A204.1 (cell line): ENCODE measurements at regions not wholly inside any gene's neighbourhood (a gene's known extent, or its start where the extent isn't known, plus 50 kb on each side); places are given as distances from the start of the nearest gene placed in this dataset.

Experiments used
- FAIRE-seq: peaks from 2 replicates; lab custom pipeline; 2012; peaks lifted over from hg19 to GRCh38; lab: Jason Lieb, UNC

DNA sequence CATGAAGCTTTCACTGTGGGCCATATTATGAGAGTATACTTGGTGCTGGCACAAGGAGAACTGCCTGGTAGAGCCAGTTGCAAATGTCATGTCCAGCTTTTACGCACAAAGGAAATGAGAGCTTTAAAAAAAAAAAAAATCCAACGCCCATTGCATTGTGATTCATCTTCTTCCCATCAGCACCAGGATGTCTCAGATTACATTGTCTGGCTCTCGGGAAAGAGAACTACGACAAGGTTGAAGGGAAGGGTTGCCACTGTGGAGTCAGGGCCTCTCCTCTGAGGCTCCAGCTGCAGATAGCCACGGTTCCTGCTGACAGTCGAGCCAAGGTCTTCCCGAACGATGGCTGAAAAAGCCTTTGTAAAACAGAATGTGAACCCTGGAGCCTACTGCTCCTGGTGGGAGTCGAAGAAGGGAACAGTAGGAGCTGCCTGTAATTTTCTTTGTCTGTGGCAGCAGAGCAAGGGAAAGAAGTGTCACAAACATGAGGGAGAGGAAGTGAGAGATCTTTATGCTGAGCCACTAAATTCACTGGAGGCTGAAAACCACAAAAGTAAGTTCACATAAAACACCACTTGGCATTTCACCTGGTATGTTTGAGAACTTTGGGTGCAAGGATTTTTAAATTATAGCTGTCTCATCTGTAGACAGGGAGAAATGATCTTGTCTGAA lies 704.7 kb downstream of the DIAPH3 start:
- FAIRE-seq, result no peak

DNA sequence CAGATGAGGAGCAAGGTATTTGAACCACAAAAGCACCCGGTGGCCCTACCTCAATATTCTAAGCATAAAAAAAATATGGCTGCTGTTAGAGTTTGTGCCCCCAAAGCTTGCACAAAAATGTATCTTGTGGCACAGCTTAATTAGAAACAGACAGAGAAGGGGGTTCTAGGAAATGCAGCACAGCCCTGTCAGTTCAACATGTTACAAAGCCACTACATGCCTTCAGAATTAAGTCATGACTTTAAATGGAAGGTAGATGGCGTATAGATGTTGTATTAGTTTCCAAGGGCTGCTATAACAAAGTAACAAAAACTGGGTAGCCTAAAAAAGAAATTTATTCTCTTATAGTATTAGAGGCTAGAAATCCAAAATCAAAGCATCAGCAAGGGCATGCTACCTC lies 703.8 kb downstream of the DIAPH3 start:
- no peak for FAIRE-seq

DNA sequence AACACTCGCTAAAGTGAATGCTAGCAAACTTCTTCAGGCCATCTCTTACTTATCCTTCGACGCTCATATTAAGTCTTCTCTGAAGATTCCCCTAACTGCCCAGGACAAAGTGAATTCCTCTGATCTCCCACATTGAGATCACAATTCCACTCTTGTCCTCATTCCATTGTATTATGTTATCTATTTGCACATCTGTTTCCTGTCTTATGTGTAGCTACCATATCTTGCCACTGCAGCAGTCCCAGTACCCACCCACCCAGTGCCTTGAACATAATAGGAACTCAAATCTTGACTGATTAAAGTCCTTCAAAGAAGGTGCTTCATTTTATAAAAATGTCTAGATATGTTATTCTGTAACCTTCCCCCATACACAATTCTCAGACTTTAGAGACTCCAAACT lies 702.3 kb downstream of the DIAPH3 start:
- no peak for FAIRE-seq

DNA sequence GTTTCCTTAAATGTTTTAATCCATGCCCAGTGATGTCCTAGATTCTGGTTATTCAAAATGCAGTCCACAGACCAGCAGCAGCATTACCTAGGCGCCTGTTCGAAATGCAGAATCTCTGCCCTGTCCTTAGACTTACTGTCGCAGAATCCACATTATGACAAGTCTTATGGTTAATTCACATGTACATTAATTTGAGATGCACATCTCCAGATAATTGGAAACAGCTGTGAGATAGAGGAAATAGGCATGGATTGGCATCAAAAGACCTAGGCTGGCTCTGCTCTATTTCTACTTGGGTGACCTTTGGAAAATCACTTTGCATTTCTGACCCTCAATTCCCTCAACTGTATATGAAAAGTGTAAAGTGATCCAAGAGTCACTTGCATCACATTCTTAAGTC lies 700.7 kb downstream of the DIAPH3 start:
- no peak for FAIRE-seq

DNA sequence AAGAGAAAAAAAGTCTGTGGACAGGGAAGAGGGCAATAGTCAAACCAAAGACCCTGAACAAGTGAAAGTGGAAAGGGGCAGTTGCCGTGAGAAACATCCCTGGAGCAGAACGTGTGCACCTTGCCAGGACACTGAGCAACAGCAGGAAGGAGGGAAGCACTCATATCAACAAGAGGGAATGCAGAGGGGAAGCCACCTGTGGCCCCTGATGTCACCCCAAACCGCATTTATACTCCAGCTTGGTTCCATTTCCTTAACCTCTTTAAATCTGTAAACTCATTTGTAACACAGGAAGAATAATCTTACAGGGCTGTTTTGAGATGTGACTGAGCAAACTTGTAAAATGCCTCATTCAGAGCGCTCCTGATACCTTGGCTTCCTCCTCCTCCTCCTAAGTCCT lies 698.8 kb downstream of the DIAPH3 start:
- FAIRE-seq, result no peak

DNA sequence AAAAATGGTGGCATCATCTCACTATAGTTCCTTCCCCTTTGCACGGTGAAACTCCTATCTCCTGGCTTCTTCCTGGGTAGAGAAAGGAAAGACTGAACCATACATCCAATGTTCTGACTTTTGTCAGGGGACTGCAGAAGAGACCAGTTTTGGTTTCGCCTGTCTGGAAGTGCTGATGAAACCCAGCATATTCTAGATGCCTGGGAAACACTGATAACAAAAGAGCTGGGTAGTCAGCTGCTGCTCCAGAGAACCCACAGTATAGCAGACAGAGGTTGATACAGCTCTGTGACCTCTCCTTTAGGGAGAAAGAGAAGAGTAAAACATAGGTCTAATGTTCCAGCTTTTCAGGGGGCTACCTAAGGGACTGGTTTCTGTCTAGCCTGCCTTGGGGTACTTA lies 695.3 kb downstream of the DIAPH3 start:
- no peak for FAIRE-seq

DNA sequence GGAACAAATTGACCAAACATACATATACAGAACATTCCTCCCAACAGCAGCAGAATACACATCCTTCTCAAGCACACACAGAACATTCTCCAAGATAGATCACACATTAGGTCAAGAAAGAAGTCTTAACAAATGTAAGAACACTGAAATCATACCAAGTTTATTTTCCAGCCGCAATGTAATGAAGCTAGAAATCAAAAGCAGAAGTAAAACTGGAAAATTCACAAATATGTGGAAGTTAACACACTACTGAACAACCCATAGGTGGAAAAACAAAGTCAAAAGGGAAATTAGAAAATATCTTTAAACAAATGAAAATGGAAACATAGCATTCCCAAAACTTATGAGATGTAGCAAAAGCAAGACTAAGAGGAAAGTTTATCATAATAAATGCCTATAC lies 692.6 kb downstream of the DIAPH3 start:
- no peak for FAIRE-seq

DNA sequence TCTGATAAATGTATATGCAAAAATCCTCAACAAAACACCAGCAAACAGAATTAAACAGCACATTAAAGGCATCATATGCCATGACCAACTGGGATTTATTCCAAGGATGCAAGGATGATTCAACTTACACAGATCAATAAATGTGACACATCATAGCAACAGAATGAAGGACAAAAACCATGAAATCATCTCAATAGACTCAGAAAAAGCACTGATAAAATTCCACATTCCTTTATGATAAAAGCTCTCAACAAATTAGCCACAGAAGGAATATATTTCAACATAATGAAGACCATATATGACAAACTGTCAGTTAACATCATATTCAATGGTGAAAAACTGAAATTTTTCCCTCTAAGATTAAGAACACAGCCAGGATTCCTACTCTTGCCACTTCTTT lies 691.6 kb downstream of the DIAPH3 start:
- FAIRE-seq, result no peak

DNA sequence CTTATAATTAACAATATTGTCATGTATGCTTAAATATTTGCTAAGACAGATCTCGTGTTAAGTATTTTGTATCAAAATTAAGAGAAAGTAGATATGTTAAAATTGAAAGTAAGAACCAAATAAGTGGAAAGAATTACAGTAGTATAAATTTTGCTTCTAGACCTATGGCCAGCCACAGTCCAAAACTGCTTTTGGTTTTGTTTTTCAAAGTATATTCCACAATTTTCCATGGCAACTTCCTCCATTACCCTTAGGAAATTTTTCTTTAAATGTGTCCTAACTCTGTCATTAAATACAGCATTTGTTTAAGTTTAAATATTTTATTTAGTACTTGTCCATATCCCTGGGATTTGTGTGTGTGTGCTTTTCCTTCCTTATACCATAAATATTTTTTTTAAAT lies 689.0 kb downstream of the DIAPH3 start:
- FAIRE-seq, result no peak

DNA sequence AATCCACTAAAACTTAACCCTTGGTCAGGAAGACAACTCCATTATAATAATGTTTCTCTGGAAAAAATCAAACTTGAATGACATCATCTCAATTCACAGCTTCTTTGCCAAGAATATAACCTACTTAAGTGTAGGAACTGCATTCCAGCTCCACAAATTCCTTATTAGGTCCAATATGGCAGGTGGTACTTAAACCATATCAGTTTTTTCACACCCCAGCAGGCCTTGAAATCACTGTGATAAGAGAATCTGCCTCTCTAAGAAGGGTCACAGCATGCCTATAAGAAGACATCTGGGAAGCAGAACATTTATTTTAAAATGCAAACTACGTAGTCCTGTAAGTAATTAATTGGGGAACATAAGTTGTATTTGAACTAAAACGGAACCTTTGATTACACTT lies 687.8 kb downstream of the DIAPH3 start:
- no peak for FAIRE-seq

DNA sequence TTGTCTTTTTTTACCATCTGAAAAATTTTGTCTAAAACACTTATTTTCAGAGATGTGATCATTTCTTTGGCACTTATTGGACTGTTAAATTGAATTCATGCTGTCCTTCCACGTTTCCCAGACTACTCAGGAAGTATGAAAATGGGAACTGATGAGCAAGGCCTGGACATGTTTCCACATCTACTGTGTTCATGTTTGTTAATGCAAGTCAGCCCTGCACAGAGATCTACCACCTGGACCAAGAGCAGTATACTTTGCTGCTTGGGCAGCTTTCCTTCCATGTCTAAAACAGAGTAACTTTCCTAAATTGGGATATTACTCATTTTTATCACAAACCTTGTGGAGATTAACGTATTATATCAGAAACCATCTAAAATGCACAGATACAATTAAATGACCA lies 687.4 kb downstream of the DIAPH3 start:
- no peak for FAIRE-seq

DNA sequence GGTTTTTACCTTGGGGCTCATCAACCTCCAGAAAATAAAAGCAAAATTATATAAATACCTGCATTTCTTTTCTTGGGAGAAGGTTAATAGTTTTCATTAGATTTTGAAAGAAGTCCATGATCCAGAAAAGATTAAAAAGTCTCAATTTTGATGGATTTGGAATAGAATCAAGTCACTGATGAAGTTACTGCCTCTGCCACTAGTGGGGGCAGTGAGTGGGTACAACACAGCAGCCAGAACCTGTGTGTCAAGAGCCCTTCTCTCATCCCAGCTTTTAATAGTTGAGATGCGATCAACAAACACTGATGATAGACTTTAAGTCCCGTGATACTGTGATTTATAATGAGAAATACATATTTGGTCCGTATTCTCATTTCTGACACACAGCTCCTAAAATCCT lies 686.7 kb downstream of the DIAPH3 start:
- FAIRE-seq, result no peak

DNA sequence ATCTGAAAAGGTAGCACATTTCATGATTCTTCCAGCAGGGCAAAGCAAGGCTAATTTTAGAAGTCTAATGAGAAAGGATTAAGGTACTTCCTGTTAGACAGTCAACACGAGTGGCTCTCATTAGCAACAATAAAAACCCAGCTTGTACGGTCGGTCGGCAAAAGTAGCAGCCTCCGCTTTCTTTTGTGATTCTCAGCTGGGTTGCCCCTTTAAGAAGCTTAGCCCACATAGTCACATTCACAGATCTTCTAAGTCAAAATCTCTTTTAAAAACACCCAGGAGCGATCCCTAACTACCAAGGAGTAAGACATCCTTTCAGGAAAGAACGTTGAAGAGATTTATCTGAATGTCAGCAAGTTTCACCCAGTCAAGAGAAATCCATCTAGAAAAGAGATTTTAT lies 684.8 kb downstream of the DIAPH3 start:
- FAIRE-seq, result no peak

DNA sequence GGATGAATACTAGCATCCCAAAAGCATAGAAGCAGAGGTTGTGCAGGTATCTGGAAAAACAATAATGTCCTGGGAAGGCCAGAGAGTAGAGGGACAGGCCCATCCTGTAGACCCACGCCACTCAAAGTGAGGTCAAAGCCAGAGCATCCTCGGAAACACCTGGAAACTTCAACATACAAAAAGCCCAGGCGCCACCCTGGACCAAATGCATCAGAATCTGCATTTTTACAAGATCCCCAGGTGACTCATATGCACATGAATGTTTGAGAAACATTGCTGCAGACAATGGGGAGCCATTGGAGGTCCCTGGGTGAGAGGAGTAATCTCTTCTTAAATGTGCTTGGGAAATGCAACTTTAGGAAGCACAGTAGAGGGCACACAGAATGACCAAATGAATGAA lies 684.1 kb downstream of the DIAPH3 start:
- FAIRE-seq, result no peak

DNA sequence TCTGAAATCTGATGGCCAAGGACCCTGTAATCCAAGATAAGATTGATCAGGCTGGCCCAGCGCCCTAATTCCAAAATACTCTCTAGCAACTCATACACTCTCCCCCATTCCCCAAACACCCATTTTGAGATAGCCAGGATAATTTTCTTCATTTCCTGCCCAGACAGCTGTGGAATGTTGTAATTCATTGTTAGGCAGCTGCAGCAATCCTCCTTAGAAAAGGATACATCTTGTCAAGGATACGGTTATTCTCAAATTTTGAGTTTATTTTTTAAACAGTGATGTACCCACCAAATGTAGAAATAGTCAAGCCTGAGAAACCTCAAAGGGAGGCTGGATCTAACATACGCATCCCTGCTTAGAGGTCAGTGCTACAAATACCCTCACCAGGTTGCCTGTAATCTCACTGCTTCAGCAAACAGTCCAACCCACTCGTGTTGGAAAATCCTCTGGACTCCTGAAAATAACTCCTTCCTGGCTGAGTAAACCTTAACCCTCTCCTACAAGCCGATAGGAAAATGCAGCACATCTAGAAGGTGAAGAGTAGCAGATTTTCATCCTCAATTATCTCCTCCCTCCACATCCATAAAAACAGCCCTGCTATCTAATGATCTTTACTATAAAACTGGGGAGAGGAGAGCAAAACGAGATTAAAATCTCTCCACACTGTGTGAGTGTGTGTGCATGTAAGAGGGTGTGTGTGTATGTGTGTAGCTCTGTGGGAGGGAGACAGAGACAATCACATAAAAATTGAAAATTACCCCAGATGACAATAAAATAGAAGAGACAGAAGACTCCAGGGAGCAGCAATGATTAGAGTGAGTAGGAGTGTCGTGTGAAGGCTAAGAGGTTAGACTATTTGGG lies 683.1 kb downstream of the DIAPH3 start:
- no peak for FAIRE-seq

DNA sequence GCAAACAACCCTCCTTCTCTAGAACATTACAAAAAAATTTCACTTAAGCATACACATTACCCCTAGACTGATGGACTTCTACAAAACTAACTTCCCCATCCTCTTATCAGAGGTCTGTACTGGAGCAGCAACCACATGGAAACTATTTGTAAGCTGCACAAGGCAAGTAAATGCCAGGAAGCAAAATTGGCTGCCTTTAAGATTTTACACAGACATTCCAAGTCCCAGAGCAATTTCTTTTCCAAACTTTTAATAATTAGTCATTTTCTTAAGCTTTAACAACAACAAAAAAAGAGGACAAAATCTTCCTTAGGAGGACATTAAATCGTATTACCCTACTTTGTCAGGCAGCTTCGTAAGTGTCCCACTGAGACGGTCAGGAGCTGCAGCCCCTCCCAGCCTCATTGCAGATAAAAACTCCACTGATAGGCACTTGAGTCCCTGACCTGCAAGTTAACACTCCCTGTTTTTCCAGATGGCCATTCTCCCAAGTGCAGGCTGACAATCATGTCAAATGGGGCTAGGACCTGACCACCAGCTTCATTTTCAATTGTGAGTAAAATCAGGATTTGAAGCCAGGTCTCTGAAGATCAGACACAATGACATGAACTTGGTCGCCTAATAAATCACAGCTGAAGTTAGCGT lies 680.1 kb downstream of the DIAPH3 start:
- FAIRE-seq, result no peak

DNA sequence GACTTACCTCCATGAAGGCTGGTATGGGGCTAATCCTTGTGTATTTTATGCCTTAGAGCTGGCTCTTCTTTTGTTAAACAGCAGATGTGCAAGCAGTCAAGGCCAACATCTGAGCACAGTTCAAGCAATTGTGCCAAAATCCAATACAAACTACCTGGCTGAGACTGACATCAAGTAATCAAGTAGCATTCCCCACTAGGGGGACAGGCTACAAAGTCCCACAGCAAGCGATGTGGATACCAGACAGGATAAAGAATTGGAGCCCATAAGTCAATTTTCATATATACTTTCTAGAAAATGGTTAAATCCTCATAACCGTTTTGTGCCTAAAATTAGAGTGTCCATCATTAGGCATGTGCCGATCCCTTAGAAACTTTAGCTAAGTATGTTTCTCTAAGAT lies 675.8 kb downstream of the DIAPH3 start:
- FAIRE-seq, result no peak

DNA sequence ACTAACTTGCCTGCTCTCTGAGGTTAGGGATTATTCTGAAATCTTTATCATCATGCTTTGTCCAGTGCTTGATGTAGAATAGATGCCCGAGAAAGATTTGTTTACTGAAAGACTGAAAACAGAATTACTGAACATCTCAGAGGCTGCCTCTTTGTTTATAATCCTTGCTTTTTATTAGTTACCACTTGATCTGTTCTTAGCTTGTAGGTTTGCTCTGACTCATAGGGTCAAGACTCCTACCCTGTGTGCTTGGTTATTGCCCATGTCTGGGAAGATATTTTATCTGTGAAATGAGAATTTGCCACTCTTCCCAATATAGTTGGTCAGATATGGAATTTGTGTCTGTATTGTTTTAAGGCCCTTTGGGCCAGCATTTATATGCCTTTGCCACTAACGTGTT lies 675.3 kb downstream of the DIAPH3 start:
- no peak for FAIRE-seq

DNA sequence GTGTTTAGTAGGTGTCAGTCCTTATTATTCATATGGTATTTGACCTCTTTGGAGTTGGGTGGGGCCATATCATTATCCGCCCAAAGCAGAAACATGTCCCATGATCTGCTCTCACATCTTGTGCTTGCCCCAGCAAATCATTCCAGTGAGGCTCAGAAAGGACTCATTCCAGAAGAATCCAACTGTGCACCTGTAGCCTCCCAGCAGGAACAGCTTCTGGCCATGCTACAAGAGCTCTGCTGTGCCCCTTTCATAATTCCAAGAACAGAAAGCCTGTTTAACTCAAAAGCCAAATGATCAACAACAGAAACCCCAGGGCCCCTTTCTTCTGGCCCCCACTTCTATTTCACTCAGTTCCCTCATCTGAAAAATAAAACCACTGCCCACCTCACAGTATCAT lies 673.1 kb downstream of the DIAPH3 start:
- FAIRE-seq, result no peak

DNA sequence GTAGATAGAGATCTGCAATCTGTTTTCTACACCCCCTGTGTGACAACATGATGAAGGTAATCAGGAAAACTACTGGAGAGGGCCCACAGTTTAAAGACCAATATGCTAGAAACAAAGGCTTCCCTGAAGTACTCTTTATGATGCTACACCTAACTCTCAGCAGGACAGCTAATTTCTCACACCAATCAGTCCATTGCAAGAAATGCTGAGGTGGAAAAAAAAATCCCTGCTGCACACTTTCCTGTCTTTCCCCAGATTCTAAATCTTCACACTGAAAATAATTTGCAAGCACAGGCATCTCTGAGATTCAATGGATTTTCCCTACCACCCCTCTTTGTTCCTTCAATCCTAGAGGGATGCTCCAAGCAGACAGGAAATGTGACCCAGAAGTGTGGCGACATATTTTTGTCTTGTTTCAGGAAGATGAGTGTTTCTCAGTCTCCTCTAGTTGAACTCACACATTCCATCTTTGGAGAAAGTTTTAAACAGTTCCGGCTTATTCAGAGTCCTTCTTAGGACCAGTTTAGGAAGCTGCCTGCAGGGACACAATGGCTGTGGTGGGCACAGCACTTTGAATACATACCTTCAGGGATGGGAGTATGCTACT lies 671.6 kb downstream of the DIAPH3 start:
- FAIRE-seq, result no peak

DNA sequence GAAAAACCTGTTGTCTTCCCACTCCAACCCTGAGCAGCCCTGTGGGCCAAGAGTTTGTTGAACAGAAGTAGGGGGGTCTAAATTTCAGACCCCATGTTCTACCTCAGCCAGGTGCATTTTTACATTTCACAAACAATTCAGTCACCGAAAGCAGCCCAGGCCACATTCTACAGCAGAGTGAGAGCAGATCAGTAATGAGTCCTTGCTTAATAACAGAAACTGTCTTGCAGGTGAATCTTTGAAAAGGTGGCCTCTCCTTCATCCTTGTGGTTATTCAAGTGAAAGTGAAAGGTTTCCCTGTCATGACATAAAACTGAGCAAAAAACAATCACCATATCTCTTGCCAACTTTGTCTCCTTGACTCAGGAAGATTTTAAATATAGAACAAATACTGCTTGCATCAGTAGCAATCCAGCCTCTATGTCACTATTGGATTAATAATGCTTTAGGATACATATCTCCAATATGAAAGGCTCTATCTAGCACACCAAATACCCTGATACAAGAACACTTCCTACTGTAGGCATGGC lies 670.2 kb downstream of the DIAPH3 start:
- no peak for FAIRE-seq

DNA sequence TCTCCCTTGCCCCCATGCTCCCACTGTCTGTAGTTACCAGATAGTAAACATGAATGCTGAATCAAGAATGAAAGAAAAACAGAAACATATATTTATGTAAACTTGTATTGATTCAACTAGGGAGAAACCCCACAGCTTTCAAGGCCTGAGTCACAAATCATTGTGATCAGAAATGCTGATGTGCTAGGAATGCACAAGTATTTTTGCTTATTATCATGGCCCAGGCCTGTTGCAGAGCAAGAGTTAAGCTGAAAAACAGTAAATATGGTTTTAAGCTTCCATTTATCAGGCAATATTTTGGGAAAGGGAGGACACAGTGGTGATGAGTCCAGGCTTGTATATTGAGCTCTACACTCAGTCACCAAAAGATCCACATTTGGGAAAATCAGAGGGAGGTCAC lies 669.6 kb downstream of the DIAPH3 start:
- FAIRE-seq, result no peak

DNA sequence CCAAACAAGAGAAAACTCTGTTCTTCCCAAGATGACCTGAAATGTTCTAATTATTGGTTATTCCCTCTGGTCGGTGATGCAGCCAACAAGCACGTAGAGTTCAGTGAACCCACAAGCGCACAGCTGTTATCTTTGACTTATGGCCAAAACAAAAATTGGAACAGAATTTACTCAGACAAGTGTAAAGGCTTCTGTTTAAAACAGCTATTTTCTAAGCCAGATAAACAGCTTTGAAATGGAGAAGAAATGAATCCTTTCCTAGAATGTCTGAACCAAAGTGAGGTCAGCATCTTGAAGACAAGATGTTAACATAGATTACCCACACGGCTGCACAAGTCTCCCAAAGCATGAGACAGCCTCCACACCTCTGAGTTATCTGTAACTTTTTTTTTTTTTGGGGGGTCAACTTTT lies 669.2 kb downstream of the DIAPH3 start:
- FAIRE-seq, result no peak
